HG02759 (cell line): ENCODE measurements at regions not wholly inside any gene's neighbourhood (a gene's known extent, or its start where the extent isn't known, plus 50 kb on each side); places are given as distances from the start of the nearest gene placed in this dataset.
A peak's percentile ranks its signal among the peaks of the same experiment; 100 is the strongest.

Experiments used
- ATAC-seq: cut with Tn5 transposase; IDR thresholded peaks from one replicate; pipeline ENCODE4 v1.9.1; 2021; ENCODE audit warnings: mild to moderate bottlenecking, moderate library complexity; ENCODE audit not compliant: unreplicated experiment

DNA sequence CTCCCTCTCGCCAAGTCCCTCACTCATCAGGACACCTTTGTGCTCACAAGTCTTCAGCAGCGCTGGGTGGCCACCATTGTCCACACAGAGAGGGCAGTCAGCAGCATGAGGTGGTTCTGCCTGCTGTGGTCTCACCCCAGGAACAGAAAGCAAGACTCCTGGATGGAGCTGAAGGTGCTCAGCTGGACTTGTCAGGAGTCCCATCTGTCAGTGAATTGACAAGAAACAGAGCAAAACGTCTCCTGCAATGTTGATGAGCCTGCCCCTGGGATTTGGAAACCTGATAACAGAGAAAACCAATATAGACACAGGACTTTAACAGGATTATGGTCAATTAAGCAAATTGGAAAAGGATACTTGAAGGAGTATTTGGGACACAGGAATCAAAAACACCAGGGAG lies 122.2 kb upstream of the PRSS58 start:
- no peak for ATAC-seq

- no peak for ATAC-seq
These were observed 121.5 kb upstream of the PRSS58 start for GRCh38 chr7:142379201-142379885.

DNA sequence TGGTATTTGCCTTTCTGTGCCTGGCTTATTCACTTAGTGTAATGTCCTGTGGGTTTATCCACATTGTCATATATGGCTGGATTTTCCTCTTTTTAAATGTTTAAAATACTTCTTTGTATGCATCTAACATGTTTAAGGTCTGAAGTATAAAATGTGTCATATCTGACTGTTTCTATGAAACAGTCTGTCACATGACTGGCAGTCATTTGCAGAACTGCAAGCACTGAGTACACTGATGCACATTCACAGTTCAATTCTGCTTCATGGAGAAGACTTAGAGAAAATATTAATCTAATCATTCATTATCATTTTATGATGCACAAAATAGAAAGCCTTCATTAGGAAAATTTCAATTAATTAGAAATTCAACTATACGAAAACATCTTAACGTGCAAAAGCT lies 119.7 kb upstream of the PRSS58 start:
- ATAC-seq = no peak

DNA sequence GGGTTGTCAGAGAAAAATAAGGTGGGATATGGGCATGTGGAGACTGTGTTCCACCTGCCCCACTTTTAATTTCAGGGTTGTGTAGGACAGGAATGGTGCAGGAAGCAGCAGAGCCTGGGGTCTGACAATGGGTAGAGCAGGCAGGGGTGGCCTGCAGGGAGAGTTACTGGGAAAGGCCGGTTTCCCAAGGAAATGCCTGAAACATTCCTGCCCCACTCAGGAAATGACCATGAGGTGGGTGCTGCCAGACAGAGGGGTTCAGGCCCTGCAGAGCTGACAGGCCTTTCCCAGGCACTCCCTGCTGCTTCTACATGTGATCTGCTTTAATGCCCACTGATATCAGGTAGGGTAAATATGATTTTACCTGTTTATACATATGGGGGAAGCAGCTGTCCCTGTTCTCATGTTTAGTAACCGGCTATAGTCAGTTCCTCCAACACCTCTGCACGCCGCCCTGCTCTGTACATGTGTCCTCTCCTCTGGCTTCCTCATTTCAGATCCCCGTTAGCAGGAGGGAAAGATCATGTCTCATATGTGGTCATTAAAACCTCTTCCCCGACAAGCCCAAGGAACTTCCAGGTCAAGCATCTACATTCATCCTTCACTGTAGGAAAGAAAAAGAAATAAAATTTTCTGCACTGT lies 118.6 kb upstream of the PRSS58 start:
- no peak for ATAC-seq

GRCh38 chr7:142375710-142376313 lies 118.0 kb upstream of the PRSS58 start:
- ATAC-seq = no peak

DNA sequence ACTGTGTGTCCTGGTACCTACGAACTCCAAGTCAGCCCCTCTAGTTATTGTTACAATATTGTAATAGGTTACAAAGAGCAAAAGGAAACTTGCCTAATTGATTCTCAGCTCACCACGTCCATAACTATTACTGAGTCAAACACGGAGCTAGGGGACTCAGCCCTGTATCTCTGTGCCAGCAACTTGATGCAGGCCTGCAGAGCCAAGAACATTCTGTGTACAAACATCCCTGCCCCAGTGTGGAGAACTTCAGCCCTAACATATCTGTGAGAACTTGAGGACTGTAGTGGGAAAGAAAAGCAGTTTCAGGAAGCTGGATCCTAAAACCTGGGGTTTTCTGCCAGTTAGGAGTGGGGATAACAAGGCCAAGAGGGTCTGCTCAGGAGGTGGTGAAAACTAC lies 114.9 kb upstream of the PRSS58 start:
- ATAC-seq = no peak

- no peak for ATAC-seq
These were observed 113.9 kb upstream of the PRSS58 start for GRCh38 chr7:142371586-142372377.

GRCh38 chr7:142365410-142365842 lies 107.6 kb upstream of the PRSS58 start:
- ATAC-seq = no peak

DNA sequence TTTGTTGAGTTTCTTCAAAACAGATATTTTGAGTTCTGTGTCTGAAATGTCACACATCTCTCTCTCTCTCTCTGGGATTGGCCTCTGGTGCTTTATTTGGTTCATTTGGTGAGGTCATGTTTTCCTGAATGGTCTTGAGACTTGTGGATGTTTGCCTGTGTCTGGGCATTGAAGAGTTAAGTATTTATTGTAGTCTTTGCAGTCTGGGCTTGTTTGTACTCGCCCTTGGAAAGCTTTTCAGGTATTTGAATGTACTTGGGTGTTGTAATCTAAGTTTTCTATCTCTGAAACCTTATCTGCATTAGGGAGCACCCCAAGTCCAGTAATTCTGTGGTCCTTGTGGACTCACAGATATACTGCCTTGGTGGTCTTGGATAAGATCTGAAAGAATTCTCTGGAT lies 106.7 kb upstream of the PRSS58 start:
- no peak for ATAC-seq

DNA sequence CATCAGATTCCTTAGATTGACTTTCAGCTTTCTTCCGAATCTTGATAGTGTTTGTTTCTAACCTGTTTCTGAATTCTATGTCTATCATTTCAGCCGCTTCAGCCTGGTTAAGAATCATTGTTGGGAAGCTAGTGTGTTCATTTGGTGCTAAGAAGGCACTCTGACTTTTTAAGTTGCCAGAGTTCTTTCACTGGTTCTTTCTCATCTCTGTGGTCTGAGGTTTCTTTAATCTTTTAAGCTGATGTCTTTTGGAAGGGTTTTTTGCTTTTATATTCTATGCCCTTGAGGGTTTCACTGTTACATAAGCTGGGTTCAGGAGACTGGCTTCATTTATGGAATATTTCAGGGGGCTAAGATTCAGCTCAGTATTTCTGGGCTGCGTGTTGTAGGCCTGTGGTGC lies 104.5 kb upstream of the PRSS58 start:
- no peak for ATAC-seq

DNA sequence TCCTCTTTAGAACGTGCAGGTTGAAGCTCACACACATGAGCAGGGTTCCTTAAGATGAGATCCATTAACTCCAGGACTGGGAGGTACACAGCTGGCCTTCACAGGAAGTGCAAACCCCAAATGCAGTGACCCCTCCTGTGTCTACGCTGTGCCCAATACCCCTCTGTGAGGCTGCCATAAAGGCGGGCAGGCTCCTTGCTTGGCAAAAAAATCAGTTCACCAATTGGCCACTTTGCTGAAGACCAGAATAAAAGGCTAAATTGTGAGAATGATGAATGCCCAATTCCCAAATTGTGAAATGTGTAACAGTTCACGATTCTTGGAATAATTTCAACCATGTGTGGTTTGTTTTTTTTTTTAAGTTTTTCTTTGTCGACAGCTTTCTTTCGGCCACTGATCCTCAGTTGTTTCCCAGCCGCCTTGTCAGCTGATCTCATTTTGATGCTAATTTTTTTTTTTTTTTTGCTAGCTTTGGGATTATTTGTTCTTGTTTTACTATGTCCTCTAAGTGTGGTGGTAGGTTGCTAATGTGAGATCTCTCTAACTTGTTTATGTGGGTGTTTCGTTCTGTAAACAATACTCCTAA lies 101.9 kb upstream of the PRSS58 start:
- no peak for ATAC-seq

GRCh38 chr7:142357953-142358520 lies 100.2 kb upstream of the PRSS58 start:
- peak; percentile 91 for ATAC-seq

- no peak for ATAC-seq
These were observed 98.3 kb upstream of the PRSS58 start for GRCh38 chr7:142356166-142356565.

- ATAC-seq = no peak
These were observed 97.5 kb upstream of the PRSS58 start for GRCh38 chr7:142355328-142355727.

DNA sequence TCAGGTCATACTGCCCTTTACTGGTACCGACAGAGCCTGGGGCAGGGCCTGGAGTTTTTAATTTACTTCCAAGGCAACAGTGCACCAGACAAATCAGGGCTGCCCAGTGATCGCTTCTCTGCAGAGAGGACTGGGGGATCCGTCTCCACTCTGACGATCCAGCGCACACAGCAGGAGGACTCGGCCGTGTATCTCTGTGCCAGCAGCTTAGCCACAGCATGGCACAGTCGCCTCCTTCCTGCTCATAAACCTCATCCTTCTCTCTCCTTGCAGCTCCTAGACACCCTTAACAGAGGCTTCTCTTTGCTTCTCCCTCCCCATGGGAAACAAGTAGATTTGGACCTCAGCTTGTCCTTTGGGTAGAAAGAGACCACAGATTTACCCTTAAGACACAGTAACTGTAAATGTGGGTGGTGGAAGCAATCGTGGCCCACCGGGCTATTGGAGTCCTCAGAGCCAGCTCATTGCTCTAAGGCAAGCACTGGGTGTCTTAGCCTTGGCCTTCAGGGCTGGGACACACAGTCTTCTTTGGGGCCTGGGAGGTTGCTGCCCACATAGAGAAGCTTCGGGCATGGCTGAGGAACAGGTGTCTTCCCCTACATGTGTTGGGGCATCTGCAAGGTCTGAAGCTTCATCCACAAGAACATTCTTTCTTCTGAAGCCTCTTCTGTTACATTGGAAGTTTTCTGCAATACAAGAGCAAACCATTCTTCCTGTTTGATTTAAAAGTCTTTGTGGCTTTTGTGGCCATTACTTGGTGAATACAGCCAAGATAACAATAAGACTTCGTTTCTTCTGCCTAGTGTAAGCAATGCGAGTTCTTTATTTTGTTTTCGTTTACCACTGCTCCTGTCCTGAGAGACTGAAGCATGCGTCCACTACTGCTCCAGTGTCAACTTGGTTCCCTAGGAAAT lies 95.5 kb upstream of the PRSS58 start:
- ATAC-seq = no peak

- no peak for ATAC-seq
These were observed 94.7 kb upstream of the PRSS58 start for GRCh38 chr7:142352543-142352942.

GRCh38 chr7:142351145-142351544 lies 93.3 kb upstream of the PRSS58 start:
- no peak for ATAC-seq

GRCh38 chr7:142349670-142350405 lies 92.0 kb upstream of the PRSS58 start:
- ATAC-seq = no peak

DNA sequence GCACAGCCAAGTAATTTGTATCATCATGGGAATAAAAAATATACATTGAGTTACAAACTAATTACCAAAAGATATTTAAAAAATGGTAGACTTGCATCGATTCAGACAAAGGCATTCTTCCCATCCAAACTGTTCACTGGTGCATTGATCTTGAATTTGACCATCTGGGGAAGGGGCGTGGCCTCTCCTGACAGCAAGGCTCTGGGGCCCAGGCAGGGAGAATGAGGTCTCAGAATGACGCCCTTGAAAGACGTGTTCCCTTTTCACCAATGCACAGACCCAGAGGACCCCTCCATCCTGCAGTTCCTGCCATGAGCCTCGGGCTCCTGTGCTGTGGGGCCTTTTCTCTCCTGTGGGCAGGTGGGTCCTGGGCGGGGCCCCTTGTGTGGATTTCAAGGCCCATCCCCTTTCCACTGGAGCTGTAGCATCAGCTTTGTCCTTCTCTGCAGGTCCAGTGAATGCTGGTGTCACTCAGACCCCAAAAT lies 91.1 kb upstream of the PRSS58 start:
- no peak for ATAC-seq
